PC-3 (cell line): ENCODE measurements at regions not wholly inside any gene's neighbourhood (a gene's known extent, or its start where the extent isn't known, plus 50 kb on each side); places are given as distances from the start of the nearest gene placed in this dataset.

Experiments used
- ATAC-seq: fragments of 200-7000 bp; cut with Tn5 transposase; 2 replicates; pipeline ENCODE4 v1.9.1; 2020; ENCODE audit warnings: mild to moderate bottlenecking, moderate library complexity
- BruUV-seq: library from RNA; stranded (reverse); fragments of 400-500 nt; replicated peaks from 2 replicates; lab custom pipeline; 2021; lab: Mats Ljungman, UMichigan
- CTCF ChIA-PET: fragments of 300-600 bp; sonication (Branson Sonifier 250); formaldehyde crosslinking; loops from one replicate; lab custom pipeline; 2022; ENCODE audit warnings: antibody characterized with exemption; lab: Charles Lee
- POLR2A ChIA-PET: fragments of 300-600 bp; sonication (Branson Sonifier 250); formaldehyde crosslinking; loops from one replicate; lab custom pipeline; 2022; ENCODE audit warnings: antibody characterized with exemption; ENCODE audit not compliant: unreplicated experiment; lab: Charles Lee
- DNase-seq: peaks from one replicate; pipeline ENCODE4 v3.0.0-alpha.2; 2015
- H2AFZ ChIP-seq: fragments of 300-600 bp; sonication (generic); 2 replicates; pipeline ENCODE4 v1.6.0; 2016; ENCODE audit warnings: antibody characterized with exemption, low read length
- H3F3A ChIP-seq: fragments of 300-600 bp; sonication (generic); one replicate; pipeline ENCODE4 v1.6.0; 2017; ENCODE audit warnings: antibody characterized with exemption, low read length, control low read depth, mild to moderate bottlenecking; ENCODE audit not compliant: unreplicated experiment
- H3K27ac ChIP-seq: fragments of 300-600 bp; sonication (generic); 2 replicates; pipeline ENCODE4 v1.5.1; 2016; ENCODE audit warnings: mild to moderate bottlenecking, low read length
- H3K27me3 ChIP-seq: fragments of 300-600 bp; sonication (generic); 2 replicates; pipeline ENCODE4 v1.6.1; 2016; ENCODE audit warnings: low read length, mixed read lengths
- H3K36me3 ChIP-seq: fragments of 300-600 bp; sonication (generic); 2 replicates; pipeline ENCODE4 v1.6.1; 2016; ENCODE audit warnings: low read depth, mixed run types, low read length, mixed read lengths
- H3K4me1 ChIP-seq: fragments of 300-600 bp; sonication (generic); 2 replicates; pipeline ENCODE4 v1.5.1; 2016; ENCODE audit warnings: low read length; ENCODE audit not compliant: insufficient read depth
- H3K4me2 ChIP-seq: fragments of 300-600 bp; sonication (generic); 2 replicates; pipeline ENCODE4 v1.6.0; 2016; ENCODE audit warnings: low read length
- H3K4me3 ChIP-seq: fragments of 300-600 bp; sonication (generic); 2 replicates; pipeline ENCODE4 v1.5.1; 2016; ENCODE audit warnings: mild to moderate bottlenecking, low read length, mixed read lengths
- H3K79me2 ChIP-seq: fragments of 300-600 bp; sonication (generic); 2 replicates; pipeline ENCODE4 v1.6.1; 2017; ENCODE audit warnings: low read length, mixed read lengths
- H3K9ac ChIP-seq: fragments of 300-600 bp; sonication (generic); 2 replicates; pipeline ENCODE4 v1.6.0; 2016; ENCODE audit warnings: mild to moderate bottlenecking, low read length
- H3K9me2 ChIP-seq: fragments of 300-600 bp; sonication (generic); replicated peaks from 2 replicates; pipeline ENCODE4 v1.6.1; 2016; ENCODE audit warnings: mixed run types, low read length, mixed read lengths
- H3K9me3 ChIP-seq: fragments of 300-600 bp; sonication (generic); 2 replicates; pipeline ENCODE4 v1.6.1; 2016; ENCODE audit warnings: low read length, mixed read lengths
- H4K20me1 ChIP-seq: fragments of 300-600 bp; sonication (generic); 2 replicates; pipeline ENCODE4 v1.6.1; 2016; ENCODE audit warnings: low read length, mixed read lengths
- CTCF ChIP-seq: fragments of 300-600 bp; sonication (generic); conservative IDR thresholded peaks from 2 replicates; pipeline ENCODE4 v1.5.1; 2017; ENCODE audit warnings: antibody characterized with exemption, low read depth, mild to moderate bottlenecking, low read length
- EZH2 ChIP-seq: fragments of 300-600 bp; sonication (generic); IDR thresholded peaks from one replicate; pipeline ENCODE4 v1.6.1; 2017; ENCODE audit warnings: antibody characterized with exemption, mild to moderate bottlenecking, low read length; ENCODE audit not compliant: unreplicated experiment
- EZH2phosphoT487 ChIP-seq: fragments of 300-600 bp; sonication (generic); IDR thresholded peaks from 2 replicates; pipeline ENCODE4 v1.6.1; 2018; ENCODE audit warnings: mild to moderate bottlenecking, antibody characterized with exemption, low read length, borderline replicate concordance
- intact Hi-C: fragments of 100-400 bp; cut with micrococcal nuclease; formaldehyde crosslinking; loops from 2 replicates; pipeline ENCODE4 v1.9.0; 2023

- Histone ChIP-seq H3K27me3 (no peaks in the 10 kb centered on the region), H4K20me1 (no peaks in the 10 kb centered on the region), H2AFZ (no peak overlapping the region), H3F3A (no peaks in the 10 kb centered on the region), H3K9me3 (no peaks in the 10 kb centered on the region), H3K4me2 (no peak overlapping the region), H3K4me1 (no peaks in the 10 kb centered on the region; the same call in 1 of the 2 replicates), H3K9ac (no peak overlapping the region), H3K9me2 (no peaks in the 10 kb centered on the region), H3K79me2 (no peaks in the 10 kb centered on the region), H3K36me3 (no peaks in the 10 kb centered on the region), H3K4me3 (no peak overlapping the region), H3K27ac (no peak overlapping the region)
- ATAC-seq: peak; percentile 49; the same call in 1 of the 2 replicates
- TF ChIP-seq EZH2 (no peak), CTCF (no peak), EZH2phosphoT487 (no peak)
- BruUV-seq: no TSS peak
- intact Hi-C loops: no loop called here
- CTCF ChIA-PET: no interaction called here
- peak; percentile 10 for DNase-seq
- POLR2A ChIA-PET: no interaction called here
Observed at GRCh38 chr6:139695361-139695760, 320.9 kb upstream of the CITED2 start.

- TF ChIP-seq EZH2 (no peak), CTCF (no peak), EZH2phosphoT487 (no peak)
- H3K36me3 ChIP-seq: no peaks in the 10 kb centered on the region
- no peak overlapping the region for H3K9ac ChIP-seq
- intact Hi-C loops: no loop called here
- H3K27me3 ChIP-seq: no peaks in the 10 kb centered on the region
- no peak overlapping the region for H3K27ac ChIP-seq
- H3K4me1 ChIP-seq: no peaks in the 10 kb centered on the region; the same call in 1 of the 2 replicates
- no peaks in the 10 kb centered on the region for H3K9me2 ChIP-seq
- DNase-seq (no peak), ATAC-seq (no peak)
- CTCF ChIA-PET: no interaction called here
- no peak overlapping the region for H2AFZ ChIP-seq
- H3K4me3 ChIP-seq: no peak overlapping the region
- no peaks in the 10 kb centered on the region for H3F3A ChIP-seq
- H3K79me2 ChIP-seq: no peaks in the 10 kb centered on the region
- no TSS peak for BruUV-seq
- no peak overlapping the region for H3K4me2 ChIP-seq
- H3K9me3 ChIP-seq: no peaks in the 10 kb centered on the region
- POLR2A ChIA-PET: interaction anchor here (0.6 kb wide), 1 partner anchor 189 kb away, joined by 3 read pairs; no protein-coding TSS in a partner anchor
- H4K20me1 ChIP-seq: no peaks in the 10 kb centered on the region
Observed at GRCh38 chr6:139693735-139694134, 319.3 kb upstream of the CITED2 start.

- POLR2A ChIA-PET: no interaction called here
- intact Hi-C loops: no loop called here
- TF ChIP-seq EZH2phosphoT487 (no peak), CTCF (no peak), EZH2 (no peak)
Observed at GRCh38 chr6:139690007-139690406, 315.6 kb upstream of the CITED2 start.

More at GRCh38 chr6:139690007-139690406, 315.6 kb upstream of the CITED2 start:
- H3K9me3 ChIP-seq: no peaks in the 10 kb centered on the region
- ATAC-seq (no peak), DNase-seq (no peak)
- H3F3A ChIP-seq: no peaks in the 10 kb centered on the region
- H4K20me1 ChIP-seq: no peaks in the 10 kb centered on the region
- no peak overlapping the region for H3K27ac ChIP-seq
- H3K27me3 ChIP-seq: no peaks in the 10 kb centered on the region
- no TSS peak for BruUV-seq
- no peak overlapping the region for H3K9ac ChIP-seq
- no peaks in the 10 kb centered on the region for H3K36me3 ChIP-seq
- H3K4me1 ChIP-seq: peaks cover 6% of the 10 kb centered on the region
- H3K4me2 ChIP-seq: no peak overlapping the region
- H3K79me2 ChIP-seq: no peaks in the 10 kb centered on the region
- H3K9me2 ChIP-seq: no peaks in the 10 kb centered on the region
- no peak overlapping the region for H3K4me3 ChIP-seq
- no peak overlapping the region for H2AFZ ChIP-seq
- CTCF ChIA-PET: no interaction called here
